HCEC 1CT (cell line): ENCODE measurements at regions not wholly inside any gene's neighbourhood (a gene's known extent, or its start where the extent isn't known, plus 50 kb on each side); places are given as distances from the start of the nearest gene placed in this dataset.

Experiments
- DNase-seq: peaks from one replicate; pipeline ENCODE4 v3.0.0-alpha.2; 2017

- no peak for DNase-seq
Observed at GRCh38 chr17:79500745-79501618, 109.9 kb downstream of the RBFOX3 start.

DNA sequence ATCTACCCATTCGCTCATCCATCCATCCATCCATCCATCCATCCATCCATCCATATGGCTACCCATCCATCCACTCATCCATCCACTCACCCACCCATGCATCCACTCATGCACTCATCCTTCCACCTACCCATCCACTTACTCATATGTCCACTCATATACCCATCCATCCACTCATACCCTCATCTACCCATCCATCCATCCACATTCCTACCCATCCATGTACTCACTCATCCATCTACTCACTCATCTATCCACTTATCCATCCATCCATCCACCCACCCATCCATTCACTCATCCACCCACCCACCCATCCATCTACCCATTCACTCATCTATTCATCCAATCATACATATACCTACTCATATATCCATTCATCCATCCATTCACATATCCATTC, 112.0 kb downstream of the RBFOX3 start:
- no peak for DNase-seq

GRCh38 chr17:79497777-79498348, 113.0 kb downstream of the RBFOX3 start:
- DNase-seq: no peak

DNA sequence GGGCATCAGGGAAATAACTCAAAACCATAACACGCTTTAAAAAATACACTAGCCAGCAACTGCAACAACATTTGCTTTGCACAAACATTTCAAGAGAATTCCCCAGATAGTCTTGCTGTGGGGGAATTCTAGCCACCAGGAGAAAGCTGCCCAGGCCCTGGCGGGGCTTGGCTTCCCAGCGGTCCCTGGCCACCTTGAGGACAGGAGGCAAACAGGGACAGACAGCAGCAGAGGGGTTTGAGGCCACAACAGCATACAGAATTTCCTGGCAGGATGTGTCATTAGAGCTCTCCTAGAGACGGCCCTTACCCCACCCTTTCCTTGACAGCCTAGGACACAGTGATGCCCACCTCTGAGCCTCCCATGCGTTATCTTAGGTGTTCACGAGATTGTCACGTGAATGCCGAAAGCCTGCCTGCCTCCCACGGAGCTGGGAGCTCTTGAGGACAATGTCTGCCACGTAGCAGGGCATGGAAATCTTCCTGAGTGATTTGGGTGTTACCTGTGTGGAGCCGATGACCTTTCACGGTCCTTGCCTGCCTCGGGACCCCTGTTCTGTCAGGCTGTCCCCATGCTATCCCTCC, 114.3 kb downstream of the RBFOX3 start:
- DNase-seq: no peak

DNA sequence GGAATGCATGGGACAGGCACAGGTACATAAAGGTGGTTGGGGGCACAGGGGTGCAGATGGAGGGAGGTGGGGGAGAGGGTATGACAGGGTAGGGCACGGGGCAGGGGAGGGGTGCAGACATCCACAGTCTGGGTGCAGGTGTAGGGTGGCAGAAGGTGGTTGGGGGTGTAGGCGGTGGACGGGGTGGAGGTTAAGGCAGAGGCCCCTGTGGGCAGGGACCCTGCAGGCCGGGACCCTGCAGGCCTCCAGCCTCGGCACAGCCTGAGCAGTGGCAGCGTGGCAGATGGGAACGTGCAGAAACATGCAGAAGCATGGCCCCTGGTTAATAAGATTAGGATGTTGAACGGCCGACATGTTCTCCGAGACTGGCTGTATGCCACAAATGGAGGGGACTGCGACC, 115.2 kb downstream of the RBFOX3 start:
- DNase-seq: no peak

GRCh38 chr17:79491006-79491405, 119.8 kb downstream of the RBFOX3 start:
- no peak for DNase-seq

- no peak for DNase-seq
Observed at GRCh38 chr17:79490530-79490929, 120.3 kb downstream of the RBFOX3 start.

GRCh38 chr17:79487149-79487548, 123.7 kb downstream of the RBFOX3 start:
- no peak for DNase-seq

DNA sequence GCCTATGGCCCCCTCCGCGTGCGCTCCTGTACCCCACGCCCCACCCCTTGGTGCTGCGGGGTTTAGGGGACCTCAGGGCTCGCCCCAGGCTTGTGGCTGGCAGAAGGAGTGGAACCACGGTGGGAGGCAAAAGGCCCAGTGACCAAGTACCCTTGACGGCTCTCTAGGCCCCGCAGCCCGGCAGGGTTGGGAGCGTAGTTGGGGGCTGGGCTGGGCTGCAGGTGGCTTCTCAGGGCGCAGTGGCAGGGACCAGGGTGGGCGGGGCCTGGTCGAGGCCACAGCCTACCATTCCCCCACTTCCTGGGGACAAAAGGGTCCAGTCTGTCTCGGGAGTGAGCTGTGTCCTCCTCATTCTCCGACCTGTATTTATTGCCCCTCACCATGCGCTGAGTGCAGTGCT, 124.9 kb downstream of the RBFOX3 start:
- no peak for DNase-seq

DNA sequence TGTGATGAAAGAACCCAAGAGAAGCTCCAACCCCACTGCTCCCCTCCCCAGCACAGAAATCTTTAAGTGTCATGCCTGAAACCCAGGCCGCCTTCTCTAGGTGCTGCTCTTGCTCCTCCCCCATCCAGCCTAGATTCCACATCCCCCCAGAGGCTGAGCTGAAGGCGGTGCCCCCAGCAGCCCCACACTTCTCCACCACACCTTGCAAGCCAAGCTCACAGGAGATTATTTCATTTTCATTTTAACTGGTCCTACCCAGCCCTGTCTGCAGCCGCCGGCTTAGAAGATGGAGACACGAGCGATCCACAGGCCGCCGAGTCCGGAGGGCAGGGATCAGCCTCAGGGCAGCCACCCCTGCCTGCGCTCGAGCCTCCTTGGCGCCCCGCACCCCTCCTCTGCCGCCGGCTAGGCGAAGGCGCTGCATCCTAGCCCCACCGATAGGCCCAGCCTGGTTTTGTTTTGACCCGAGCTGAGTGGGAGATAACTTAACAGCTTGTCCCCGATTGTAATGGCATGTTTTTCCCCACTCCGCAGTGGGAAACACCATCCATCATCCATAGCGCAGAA, 125.3 kb downstream of the RBFOX3 start:
- no peak for DNase-seq

GRCh38 chr17:79484600-79485418, 126.0 kb downstream of the RBFOX3 start:
- no peak for DNase-seq

- no peak for DNase-seq
Observed at GRCh38 chr17:79483842-79484241, 127.0 kb downstream of the RBFOX3 start.

DNA sequence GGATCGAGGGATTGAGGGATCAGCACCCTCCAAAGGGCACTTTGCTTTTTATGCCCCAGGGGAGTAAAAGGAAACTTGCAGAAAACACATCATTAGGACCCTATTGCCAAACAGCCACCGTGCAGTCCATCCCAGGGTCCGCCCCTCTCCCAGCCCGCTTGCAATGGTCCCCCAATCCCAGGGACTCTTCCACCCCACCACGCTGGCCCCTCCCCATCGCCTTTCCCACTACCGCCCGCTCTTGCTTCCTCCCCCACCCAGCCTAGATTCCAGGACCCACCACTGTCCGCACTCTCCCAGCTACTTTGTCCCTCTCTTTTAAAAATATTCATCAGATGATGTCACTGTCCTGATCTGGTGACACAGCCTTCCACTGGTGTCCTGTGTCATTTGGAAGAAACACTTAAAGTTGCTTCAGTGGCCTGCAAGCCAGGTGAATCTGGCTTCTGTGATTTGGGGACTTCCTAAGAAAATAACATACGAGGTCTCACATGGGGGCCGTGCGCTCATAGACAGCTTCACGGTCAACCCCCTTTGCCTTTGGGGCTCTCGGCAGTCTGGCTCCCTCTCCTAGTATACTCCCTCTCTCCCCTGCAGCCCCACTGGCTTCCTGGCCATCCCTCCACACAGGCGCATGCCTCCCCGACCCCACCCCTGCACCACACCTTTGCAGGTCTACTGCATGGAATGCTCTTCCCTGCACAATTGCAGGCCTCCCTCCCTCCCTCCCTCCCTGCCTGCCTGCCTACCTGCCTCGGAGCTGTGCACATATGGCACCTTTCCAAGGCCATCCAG, 127.9 kb downstream of the RBFOX3 start:
- no peak for DNase-seq

DNA sequence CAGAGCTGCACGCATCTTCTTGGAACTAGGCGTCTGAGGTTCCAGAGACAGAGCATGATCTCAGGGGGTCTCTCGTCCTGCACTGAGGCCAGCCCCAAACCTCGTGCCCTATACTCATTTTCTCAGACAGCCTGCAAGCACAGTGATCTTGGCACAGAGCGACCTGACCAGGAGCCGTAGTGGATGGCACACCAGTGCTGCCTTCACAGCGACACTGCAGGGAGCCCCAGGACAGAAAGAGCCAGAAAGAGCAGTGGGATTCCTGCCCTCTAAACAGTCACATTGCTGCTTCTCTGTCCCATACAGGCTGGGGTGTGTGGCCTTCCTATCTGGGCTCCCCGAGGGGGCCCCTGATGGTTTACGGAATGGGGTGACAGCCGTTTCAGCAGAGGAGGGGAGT, 131.0 kb downstream of the RBFOX3 start:
- no peak for DNase-seq

- no peak for DNase-seq
Observed at GRCh38 chr17:79478841-79479240, 132.0 kb downstream of the RBFOX3 start.

DNA sequence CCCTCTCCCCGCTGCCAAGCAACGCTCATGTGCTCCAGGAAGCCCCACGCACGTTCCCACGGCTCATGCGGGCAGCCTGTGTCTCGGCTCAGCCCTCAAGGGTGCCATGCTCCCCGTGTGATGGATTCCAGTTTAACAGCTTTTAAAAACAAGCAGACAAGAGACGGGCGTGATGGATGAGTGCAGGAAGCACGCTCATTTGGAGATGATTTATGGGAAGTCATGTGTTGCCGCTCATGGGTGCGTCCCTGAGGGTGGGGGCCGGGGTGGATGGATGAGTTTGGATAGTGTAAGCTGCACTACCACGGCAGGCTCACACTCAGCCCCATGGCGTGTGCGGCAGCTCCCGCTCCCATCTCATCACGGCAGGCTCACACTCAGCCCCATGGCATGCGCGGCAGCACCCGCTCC, 132.8 kb downstream of the RBFOX3 start:
- no peak for DNase-seq

- no peak for DNase-seq
Observed at GRCh38 chr17:79476074-79476652, 134.7 kb downstream of the RBFOX3 start.

DNA sequence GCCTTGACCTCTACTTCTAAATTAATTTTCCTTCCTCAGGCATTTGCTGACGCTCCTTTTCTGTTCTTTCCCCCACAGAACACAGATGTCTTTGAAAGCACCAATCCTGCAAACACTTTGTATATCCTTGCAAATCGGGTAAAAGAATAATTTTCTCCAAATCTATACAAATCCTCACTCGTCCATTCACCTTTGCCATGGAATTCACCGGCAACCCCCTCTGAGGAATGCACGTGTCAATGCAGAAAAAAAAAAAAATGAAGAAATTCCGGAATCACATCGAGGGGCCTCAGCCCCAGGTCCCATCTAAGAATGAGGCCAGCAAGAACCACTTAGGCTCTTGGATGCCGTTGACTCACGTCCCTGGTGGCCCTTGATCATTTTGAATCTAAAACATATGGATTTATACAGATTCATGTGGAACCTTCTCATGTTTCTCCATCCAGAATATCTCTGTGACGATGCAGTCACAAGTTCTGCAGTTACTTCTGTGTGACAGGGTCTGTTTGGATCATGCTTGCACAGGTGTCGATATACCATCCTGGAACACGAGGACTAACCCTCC, 136.9 kb downstream of the RBFOX3 start:
- no peak for DNase-seq

- no peak for DNase-seq
Observed at GRCh38 chr17:79473111-79473875, 137.6 kb downstream of the RBFOX3 start.

DNA sequence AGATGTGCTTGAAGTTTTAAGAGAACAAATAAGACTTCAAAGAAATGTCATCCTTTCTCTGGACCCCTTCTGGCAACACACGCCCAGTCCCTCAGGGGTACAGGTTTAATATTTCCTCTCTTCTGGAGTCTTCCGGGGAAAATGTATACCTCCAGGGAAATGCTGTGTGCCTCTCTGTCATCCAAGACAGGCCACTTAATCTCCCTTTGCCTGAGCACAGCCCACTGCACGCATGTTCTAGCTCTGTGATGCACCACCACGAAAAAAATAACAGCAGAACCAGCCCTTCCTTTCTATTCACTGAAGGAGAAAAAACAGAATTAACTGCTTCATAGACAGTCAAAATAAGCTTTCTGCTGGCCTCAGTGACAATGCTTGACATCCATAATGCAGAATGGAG, 140.1 kb downstream of the RBFOX3 start:
- no peak for DNase-seq

GRCh38 chr17:79469646-79470045, 141.2 kb downstream of the RBFOX3 start:
- no peak for DNase-seq
